ENCODE measurements at regions not wholly inside any gene's neighbourhood (a gene's known extent, or its start where the extent isn't known, plus 50 kb on each side); places are given as distances from the start of the nearest gene placed in this dataset.
A peak's percentile ranks its signal among the peaks of the same experiment; 100 is the strongest.

- TF ChIP-seq Cebpa-rat (IDR thresholded peaks at IDR 0.05): no peak
- Histone ChIP-seq H3K4me1 (peaks cover 0 to 14% (median 2%) of the 10 kb centered on the region in 10 experiments; a peak in 10 of 20 replicates), H3K36me3 (no peaks in the 10 kb centered on the region), H3K27me3 (peaks cover 4 to 10% (median 8%) of the 10 kb centered on the region in 11 experiments), H4K20me1 (no peaks in the 10 kb centered on the region), H3K4me3 (no peak overlapping the region), H3K4me2 (no peak overlapping the region), H3K9ac (no peak overlapping the region), H3K9me3 (replicated peaks in 1 of 11) (peaks cover 20 to 46% (median 36%) of the 10 kb centered on the region in 11 experiments; a peak in 21 of 22 replicates), H3K27ac (no peak overlapping the region)
These were observed 313.3 kb downstream of the ZNF608 start for GRCh38 chr5:124433170-124433569.

GRCh38 chr5:124421584-124421983, 324.9 kb downstream of the ZNF608 start:
- Histone ChIP-seq H3K27ac (no peak overlapping the region), H4K20me1 (no peaks in the 10 kb centered on the region), H3K4me2 (no peak overlapping the region), H3K27me3 (no peaks in the 10 kb centered on the region), H3K9ac (no peak overlapping the region), H3K4me3 (no peak overlapping the region), H3K9me3 (replicated peaks in 1 of 11) (peaks cover 24 to 38% (median 29%) of the 10 kb centered on the region in 11 experiments), H3K36me3 (0 out of 22 replicates have a peak, but pooled peaks cover 0 to 3% (median 0%) of the 10 kb centered on the region in 11 experiments), H3K4me1 (peaks cover 0 to 12% (median 6%) of the 10 kb centered on the region in 10 experiments; a peak in 9 of 20 replicates)
- TF ChIP-seq Cebpa-rat (IDR thresholded peaks at IDR 0.05): no peak

- H4K20me1 ChIP-seq: no peaks in the 10 kb centered on the region
- TF ChIP-seq Cebpa-rat (IDR thresholded peaks at IDR 0.05): no peak
These were observed 325.5 kb downstream of the ZNF608 start for GRCh38 chr5:124420952-124421351.

GRCh38 chr5:124419531-124419930, 326.9 kb downstream of the ZNF608 start:
- 0 out of 22 replicates have a peak, but pooled peaks cover 0 to 3% (median 0%) of the 10 kb centered on the region in 11 experiments for H3K36me3 ChIP-seq
- no peak overlapping the region for H3K27ac ChIP-seq
- H3K9me3 ChIP-seq (replicated peaks in 1 of 11): peaks cover 24 to 34% (median 27%) of the 10 kb centered on the region in 11 experiments
- H3K4me3 ChIP-seq: no peak overlapping the region
- H4K20me1 ChIP-seq: no peaks in the 10 kb centered on the region
- H3K9ac ChIP-seq: no peak overlapping the region
- H3K27me3 ChIP-seq: no peaks in the 10 kb centered on the region
- no peak for TF ChIP-seq Cebpa-rat (IDR thresholded peaks at IDR 0.05)
- peaks cover 0 to 12% (median 6%) of the 10 kb centered on the region in 10 experiments; a peak in 9 of 20 replicates for H3K4me1 ChIP-seq
- peak overlapping the region in 5 of 11 experiments; percentile 22 to 58 (median 29); a peak in 9 of 22 replicates for H3K4me2 ChIP-seq

More at GRCh38 chr5:124420952-124421351, 325.5 kb downstream of the ZNF608 start:
- no peak overlapping the region for H3K27ac ChIP-seq
- H3K9me3 ChIP-seq (replicated peaks in 1 of 11): peaks cover 24 to 38% (median 29%) of the 10 kb centered on the region in 11 experiments
- no peaks in the 10 kb centered on the region for H3K27me3 ChIP-seq
- no peak overlapping the region for H3K4me2 ChIP-seq
- H3K9ac ChIP-seq: no peak overlapping the region
- 0 out of 22 replicates have a peak, but pooled peaks cover 0 to 3% (median 0%) of the 10 kb centered on the region in 11 experiments for H3K36me3 ChIP-seq
- no peak overlapping the region for H3K4me3 ChIP-seq
- H3K4me1 ChIP-seq: peaks cover 0 to 12% (median 6%) of the 10 kb centered on the region in 10 experiments; a peak in 9 of 20 replicates

- Histone ChIP-seq H3K36me3 (0 out of 22 replicates have a peak, but pooled peaks cover 0 to 3% (median 0%) of the 10 kb centered on the region in 11 experiments), H3K4me3 (no peak overlapping the region), H4K20me1 (no peaks in the 10 kb centered on the region), H3K4me2 (no peak overlapping the region), H3K27me3 (no peaks in the 10 kb centered on the region), H3K9ac (no peak overlapping the region), H3K27ac (no peak overlapping the region), H3K9me3 (replicated peaks in 1 of 11) (peaks cover 14 to 27% (median 18%) of the 10 kb centered on the region in 11 experiments), H3K4me1 (peaks cover 0 to 12% (median 6%) of the 10 kb centered on the region in 10 experiments; a peak in 9 of 20 replicates)
- no peak for TF ChIP-seq Cebpa-rat (IDR thresholded peaks at IDR 0.05)
These were observed 328.0 kb downstream of the ZNF608 start for GRCh38 chr5:124418390-124418789.

GRCh38 chr5:124417196-124417595, 329.2 kb downstream of the ZNF608 start:
- Histone ChIP-seq H3K9ac (no peak overlapping the region), H3K27me3 (no peaks in the 10 kb centered on the region), H3K9me3 (replicated peaks in 1 of 11) (peaks cover 3 to 28% (median 8%) of the 10 kb centered on the region in 11 experiments; a peak in 20 of 22 replicates), H3K27ac (no peak overlapping the region), H3K36me3 (0 out of 22 replicates have a peak, but pooled peaks cover 0 to under 1% (median 0%) of the 10 kb centered on the region in 11 experiments), H3K4me3 (no peak overlapping the region), H3K4me2 (no peak overlapping the region), H4K20me1 (no peaks in the 10 kb centered on the region), H3K4me1 (peaks cover 0 to 12% (median 6%) of the 10 kb centered on the region in 10 experiments; a peak in 9 of 20 replicates)
- no peak for TF ChIP-seq Cebpa-rat (IDR thresholded peaks at IDR 0.05)

- no peak overlapping the region for H3K4me2 ChIP-seq
- no peaks in the 10 kb centered on the region for H3K27me3 ChIP-seq
- no peak overlapping the region for H3K27ac ChIP-seq
- H4K20me1 ChIP-seq: no peaks in the 10 kb centered on the region
- no peak overlapping the region for H3K9ac ChIP-seq
- H3K4me1 ChIP-seq: peaks cover 0 to 12% (median 6%) of the 10 kb centered on the region in 10 experiments; a peak in 9 of 20 replicates
- H3K4me3 ChIP-seq: no peak overlapping the region
- peaks cover 0 to 27% (median 5%) of the 10 kb centered on the region in 11 experiments; a peak in 10 of 22 replicates for H3K9me3 ChIP-seq (replicated peaks in 1 of 11)
- TF ChIP-seq Cebpa-rat (IDR thresholded peaks at IDR 0.05): no peak
- H3K36me3 ChIP-seq: no peaks in the 10 kb centered on the region
These were observed 329.8 kb downstream of the ZNF608 start for GRCh38 chr5:124416627-124417026.

GRCh38 chr5:124414973-124415372, 331.5 kb downstream of the ZNF608 start:
- no peak overlapping the region for H3K9ac ChIP-seq

GRCh38 chr5:124410539-124411488, 335.6 kb downstream of the ZNF608 start:
- Histone ChIP-seq H3K9ac (no peak overlapping the region), H3K9me3 (replicated peaks in 1 of 11) (peaks cover 0 to 18% (median 0%) of the 10 kb centered on the region in 11 experiments; a peak in 9 of 22 replicates), H4K20me1 (no peaks in the 10 kb centered on the region), H3K4me2 (no peak overlapping the region; a peak in 1 of 22 replicates), H3K4me1 (peaks cover 0 to 22% (median 2%) of the 10 kb centered on the region in 10 experiments; a peak in 8 of 20 replicates), H3K36me3 (no peaks in the 10 kb centered on the region), H3K27me3 (no peaks in the 10 kb centered on the region), H3K27ac (no peak overlapping the region), H3K4me3 (no peak overlapping the region)
- TF ChIP-seq Cebpa-rat (IDR thresholded peaks at IDR 0.05): no peak

More at GRCh38 chr5:124414973-124415372, 331.5 kb downstream of the ZNF608 start:
- Histone ChIP-seq H3K4me3 (no peak overlapping the region), H3K36me3 (no peaks in the 10 kb centered on the region), H3K4me2 (no peak overlapping the region), H3K4me1 (peaks cover 0 to 19% (median 7%) of the 10 kb centered on the region in 10 experiments; a peak in 9 of 20 replicates), H3K27ac (no peak overlapping the region), H3K27me3 (no peaks in the 10 kb centered on the region), H4K20me1 (no peaks in the 10 kb centered on the region), H3K9me3 (replicated peaks in 1 of 11) (peaks cover 0 to 18% (median 0%) of the 10 kb centered on the region in 11 experiments; a peak in 8 of 22 replicates)
- no peak for TF ChIP-seq Cebpa-rat (IDR thresholded peaks at IDR 0.05)
